HG03378 (cell line): ENCODE measurements at regions not wholly inside any gene's neighbourhood (a gene's known extent, or its start where the extent isn't known, plus 50 kb on each side); places are given as distances from the start of the nearest gene placed in this dataset.

Experiments
- ATAC-seq: cut with Tn5 transposase; IDR thresholded peaks from one replicate; pipeline ENCODE4 v1.9.1; 2021; ENCODE audit warnings: mild to moderate bottlenecking, moderate library complexity; ENCODE audit not compliant: unreplicated experiment

- no peak for ATAC-seq
These were observed 49.8 kb downstream of the PLCE1 start for GRCh38 chr10:94043431-94043990.

GRCh38 chr10:94046098-94046497, 52.4 kb downstream of the PLCE1 start:
- ATAC-seq: no peak

GRCh38 chr10:94047293-94047692, 53.6 kb downstream of the PLCE1 start:
- no peak for ATAC-seq

- no peak for ATAC-seq
These were observed 56.2 kb downstream of the PLCE1 start for GRCh38 chr10:94049911-94050310.

GRCh38 chr10:94052281-94052680, 58.5 kb downstream of the PLCE1 start:
- no peak for ATAC-seq

- ATAC-seq: no peak
These were observed 59.4 kb downstream of the PLCE1 start for GRCh38 chr10:94052866-94053791.

- no peak for ATAC-seq
These were observed 65.6 kb downstream of the PLCE1 start for GRCh38 chr10:94059178-94059883.

- no peak for ATAC-seq
These were observed 67.3 kb downstream of the PLCE1 start for GRCh38 chr10:94061026-94061425.

- ATAC-seq: no peak
These were observed 68.9 kb downstream of the PLCE1 start for GRCh38 chr10:94062611-94063010.

GRCh38 chr10:94065362-94065761, 71.6 kb downstream of the PLCE1 start:
- no peak for ATAC-seq

GRCh38 chr10:94065787-94066186, 72.1 kb downstream of the PLCE1 start:
- no peak for ATAC-seq

- ATAC-seq: no peak
These were observed 72.7 kb downstream of the PLCE1 start for GRCh38 chr10:94066411-94066810.

GRCh38 chr10:94069884-94070283, 76.2 kb downstream of the PLCE1 start:
- no peak for ATAC-seq

- ATAC-seq: no peak
These were observed 80.7 kb downstream of the PLCE1 start for GRCh38 chr10:94074462-94074861.

- ATAC-seq: no peak
These were observed 81.8 kb downstream of the PLCE1 start for GRCh38 chr10:94075506-94075905.

- ATAC-seq: no peak
These were observed 82.7 kb downstream of the PLCE1 start for GRCh38 chr10:94076325-94076841.

- no peak for ATAC-seq
These were observed 83.3 kb downstream of the PLCE1 start for GRCh38 chr10:94077042-94077441.

- ATAC-seq: no peak
These were observed 86.4 kb downstream of the PLCE1 start for GRCh38 chr10:94080108-94080507.

- no peak for ATAC-seq
These were observed 90.0 kb downstream of the PLCE1 start for GRCh38 chr10:94083662-94084265.

GRCh38 chr10:94084344-94084743, 90.6 kb downstream of the PLCE1 start:
- ATAC-seq: no peak

- ATAC-seq: no peak
These were observed 91.6 kb downstream of the PLCE1 start for GRCh38 chr10:94085288-94085687.
